ENCODE measurements at regions not wholly inside any gene's neighbourhood (a gene's known extent, or its start where the extent isn't known, plus 50 kb on each side); places are given as distances from the start of the nearest gene placed in this dataset.

GRCh38 chr4:189202869-189203271 lies 737.8 kb upstream of the FRG1 start:
- TF ChIP-seq ZNF302 (tag by site-specific recombination; IDR thresholded peaks at IDR 0.05; ENCODE audit: low read depth) (no peak), ZBTB21 (tag by site-specific recombination; IDR thresholded peaks at IDR 0.05) (no peak), ZNF280D (tag by site-specific recombination; IDR thresholded peaks at IDR 0.05) (no peak), CTCF (tag by site-specific recombination; IDR thresholded peaks at IDR 0.05) (no peak)
- TF ChIP-seq, protein P1, sequence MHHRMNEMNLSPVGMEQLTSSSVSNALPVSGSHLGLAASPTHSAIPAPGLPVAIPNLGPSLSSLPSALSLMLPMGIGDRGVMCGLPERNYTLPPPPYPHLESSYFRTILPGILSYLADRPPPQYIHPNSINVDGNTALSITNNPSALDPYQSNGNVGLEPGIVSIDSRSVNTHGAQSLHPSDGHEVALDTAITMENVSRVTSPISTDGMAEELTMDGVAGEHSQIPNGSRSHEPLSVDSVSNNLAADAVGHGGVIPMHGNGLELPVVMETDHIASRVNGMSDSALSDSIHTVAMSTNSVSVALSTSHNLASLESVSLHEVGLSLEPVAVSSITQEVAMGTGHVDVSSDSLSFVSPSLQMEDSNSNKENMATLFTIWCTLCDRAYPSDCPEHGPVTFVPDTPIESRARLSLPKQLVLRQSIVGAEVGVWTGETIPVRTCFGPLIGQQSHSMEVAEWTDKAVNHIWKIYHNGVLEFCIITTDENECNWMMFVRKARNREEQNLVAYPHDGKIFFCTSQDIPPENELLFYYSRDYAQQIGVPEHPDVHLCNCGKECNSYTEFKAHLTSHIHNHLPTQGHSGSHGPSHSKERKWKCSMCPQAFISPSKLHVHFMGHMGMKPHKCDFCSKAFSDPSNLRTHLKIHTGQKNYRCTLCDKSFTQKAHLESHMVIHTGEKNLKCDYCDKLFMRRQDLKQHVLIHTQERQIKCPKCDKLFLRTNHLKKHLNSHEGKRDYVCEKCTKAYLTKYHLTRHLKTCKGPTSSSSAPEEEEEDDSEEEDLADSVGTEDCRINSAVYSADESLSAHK (tag by site-specific recombination; IDR thresholded peaks at IDR 0.05) = no peak
